GM12878 (cell line): ENCODE measurements at regions not wholly inside any gene's neighbourhood (a gene's known extent, or its start where the extent isn't known, plus 50 kb on each side); places are given as distances from the start of the nearest gene placed in this dataset.
"Not testable (repeated sequence)": the region's sequence is repeated elsewhere in the genome, so short reads cannot be mapped to it uniquely, and the experiment has no call there.

Experiments used
- ATAC-seq: fragments of 200-7000 bp; cut with Tn5 transposase; 3 replicates; pipeline ENCODE4 v1.9.1; 2020; ENCODE audit warnings: mild to moderate bottlenecking, moderate library complexity
- BruUV-seq: library from RNA; stranded (reverse); fragments of 400-500 nt; replicated peaks from 2 replicates; lab custom pipeline; 2021; lab: Mats Ljungman, UMichigan
- CTCF ChIA-PET: fragments of 300-600 bp; sonication (Branson Sonifier 250); formaldehyde crosslinking; extraction: SDS; loops from one replicate; lab custom pipeline; 2021; ENCODE audit warnings: inconsistent platforms; lab: Yijun Ruan, JAX
- POLR2A ChIA-PET: fragments of 350-600 bp; formaldehyde crosslinking; extraction: SDS; loops from one replicate; lab custom pipeline; 2021; ENCODE audit warnings: inconsistent platforms; lab: Charles Lee
- RAD21 ChIA-PET: fragments of 300-600 bp; sonication (Branson Sonifier 250); formaldehyde crosslinking; loops from one replicate; lab custom pipeline; 2023; ENCODE audit warnings: antibody characterized with exemption; ENCODE audit not compliant: unreplicated experiment; lab: Charles Lee
- SMC1A ChIA-PET: fragments of 300-600 bp; sonication (Branson Sonifier 250); formaldehyde crosslinking; loops from one replicate; lab custom pipeline; 2023; ENCODE audit not compliant: unreplicated experiment, uncharacterized antibody; lab: Charles Lee
- DNase-seq: peaks from one replicate; pipeline ENCODE4 v3.0.0-alpha.2; 2011; ENCODE audit warnings: low read depth, low spot score
- FAIRE-seq: peaks from 3 replicates; lab custom pipeline; 2011; peaks lifted over from hg19 to GRCh38; lab: Jason Lieb, UNC
- H2AFZ ChIP-seq: 2 replicates; pipeline ENCODE4 v1.6.0; 2011; ENCODE audit warnings: low read depth, low read length, control low read depth; ENCODE audit not compliant: control insufficient read depth
- H3K27ac ChIP-seq: 2 replicates; pipeline ENCODE4 v1.5.1; 2011; ENCODE audit warnings: control low read depth; ENCODE audit not compliant: control insufficient read depth, insufficient read depth
- H3K27me3 ChIP-seq, 2 experiments: replicated peaks in 1 of 2; 2 replicates each; pipeline versions ENCODE4 v1.6.0 to v1.6.1; 2011; ENCODE audit warnings: low read length in 1 of 2; ENCODE audit not compliant: control insufficient read depth in 2 of 2, insufficient read depth in 2 of 2
- H3K36me3 ChIP-seq, 2 experiments: 2 replicates each; pipeline ENCODE4 v1.5.1; 2011; ENCODE audit warnings: low read length in 1 of 2; ENCODE audit not compliant: control insufficient read depth in 2 of 2, insufficient read depth in 2 of 2
- H3K4me1 ChIP-seq: 2 replicates; pipeline ENCODE4 v1.6.1; 2011; ENCODE audit warnings: mild to moderate bottlenecking, low read length, moderate library complexity, mixed read lengths; ENCODE audit not compliant: control insufficient read depth, insufficient read depth
- H3K4me2 ChIP-seq: 2 replicates; pipeline ENCODE4 v1.6.0; 2011; ENCODE audit warnings: control low read depth; ENCODE audit not compliant: control insufficient read depth, insufficient read depth
- H3K4me3 ChIP-seq: fragments of 200-600 bp; sonication (generic); 2 replicates; pipeline ENCODE4 v1.5.1; 2016
- H3K79me2 ChIP-seq: 2 replicates; pipeline ENCODE4 v1.6.0; 2011; ENCODE audit warnings: low read length; ENCODE audit not compliant: control insufficient read depth, insufficient read depth
- H3K9ac ChIP-seq: 2 replicates; pipeline ENCODE4 v1.8.0; 2011; ENCODE audit warnings: low read length, control low read depth, mixed read lengths; ENCODE audit not compliant: control insufficient read depth, insufficient read depth
- H3K9me3 ChIP-seq: replicated peaks from 3 replicates; pipeline ENCODE4 v1.5.1; 2011; ENCODE audit warnings: mild to moderate bottlenecking, low read length; ENCODE audit not compliant: control insufficient read depth, insufficient read depth
- H4K20me1 ChIP-seq: 2 replicates; pipeline ENCODE4 v1.6.0; 2011; ENCODE audit not compliant: control insufficient read depth, insufficient read depth
- FOXK2 ChIP-seq: fragments of 450-650 bp; IDR thresholded peaks from 2 replicates; pipeline ENCODE4 v1.6.1; 2017; ENCODE audit warnings: mild to moderate bottlenecking, moderate library complexity
- SIX5 ChIP-seq: IDR thresholded peaks from 2 replicates; pipeline ENCODE4 v1.6.1; 2011; ENCODE audit warnings: mild to moderate bottlenecking, low read depth, low read length, moderate library complexity; ENCODE audit not compliant: severe bottlenecking
- WRNIP1 ChIP-seq: IDR thresholded peaks from 2 replicates; pipeline ENCODE4 v1.6.1; 2011; ENCODE audit warnings: low read depth, low read length, improper control_type of control experiment, borderline replicate concordance
- WGBS: methylation state at CpG from one replicate; pipeline ENCODE4 v1.1.6; 2016; ENCODE audit warnings: low lambda C conversion rate; ENCODE audit not compliant: insufficient replicate concordance, insufficient coverage; ENCODE audit errors: missing lambda C conversion rate; 5-methylcytosine and 5-hydroxymethylcytosine counted together
- in situ Hi-C: fragments of 300-500 bp; cut with MboI; formaldehyde crosslinking; loops from 9 replicates; pipeline ENCODE4 v1.14.3; 2018; ENCODE audit warnings: mixed read lengths
- intact Hi-C: fragments of 100-400 bp; cut with micrococcal nuclease; formaldehyde crosslinking; loops from one replicate; pipeline ENCODE4 v1.14.2; 2022; ENCODE audit not compliant: unreplicated experiment
- TF ChIP-seq, protein P1 (sequence below): IDR thresholded peaks from 2 replicates; pipeline ENCODE4 v1.6.1; 2012; ENCODE audit warnings: mild to moderate bottlenecking, low read depth, low read length
- TF ChIP-seq, protein P2 (sequence below): fragments of 450-650 bp; IDR thresholded peaks from 2 replicates; pipeline ENCODE4 v1.6.1; 2018; ENCODE audit warnings: mild to moderate bottlenecking, low read depth, moderate library complexity; ENCODE audit not compliant: partially characterized antibody

- TF ChIP-seq, protein P1, sequence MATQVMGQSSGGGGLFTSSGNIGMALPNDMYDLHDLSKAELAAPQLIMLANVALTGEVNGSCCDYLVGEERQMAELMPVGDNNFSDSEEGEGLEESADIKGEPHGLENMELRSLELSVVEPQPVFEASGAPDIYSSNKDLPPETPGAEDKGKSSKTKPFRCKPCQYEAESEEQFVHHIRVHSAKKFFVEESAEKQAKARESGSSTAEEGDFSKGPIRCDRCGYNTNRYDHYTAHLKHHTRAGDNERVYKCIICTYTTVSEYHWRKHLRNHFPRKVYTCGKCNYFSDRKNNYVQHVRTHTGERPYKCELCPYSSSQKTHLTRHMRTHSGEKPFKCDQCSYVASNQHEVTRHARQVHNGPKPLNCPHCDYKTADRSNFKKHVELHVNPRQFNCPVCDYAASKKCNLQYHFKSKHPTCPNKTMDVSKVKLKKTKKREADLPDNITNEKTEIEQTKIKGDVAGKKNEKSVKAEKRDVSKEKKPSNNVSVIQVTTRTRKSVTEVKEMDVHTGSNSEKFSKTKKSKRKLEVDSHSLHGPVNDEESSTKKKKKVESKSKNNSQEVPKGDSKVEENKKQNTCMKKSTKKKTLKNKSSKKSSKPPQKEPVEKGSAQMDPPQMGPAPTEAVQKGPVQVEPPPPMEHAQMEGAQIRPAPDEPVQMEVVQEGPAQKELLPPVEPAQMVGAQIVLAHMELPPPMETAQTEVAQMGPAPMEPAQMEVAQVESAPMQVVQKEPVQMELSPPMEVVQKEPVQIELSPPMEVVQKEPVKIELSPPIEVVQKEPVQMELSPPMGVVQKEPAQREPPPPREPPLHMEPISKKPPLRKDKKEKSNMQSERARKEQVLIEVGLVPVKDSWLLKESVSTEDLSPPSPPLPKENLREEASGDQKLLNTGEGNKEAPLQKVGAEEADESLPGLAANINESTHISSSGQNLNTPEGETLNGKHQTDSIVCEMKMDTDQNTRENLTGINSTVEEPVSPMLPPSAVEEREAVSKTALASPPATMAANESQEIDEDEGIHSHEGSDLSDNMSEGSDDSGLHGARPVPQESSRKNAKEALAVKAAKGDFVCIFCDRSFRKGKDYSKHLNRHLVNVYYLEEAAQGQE = no peak
- TF ChIP-seq FOXK2 = no peak
- TF ChIP-seq SIX5 = no peak
- TF ChIP-seq, protein P2, sequence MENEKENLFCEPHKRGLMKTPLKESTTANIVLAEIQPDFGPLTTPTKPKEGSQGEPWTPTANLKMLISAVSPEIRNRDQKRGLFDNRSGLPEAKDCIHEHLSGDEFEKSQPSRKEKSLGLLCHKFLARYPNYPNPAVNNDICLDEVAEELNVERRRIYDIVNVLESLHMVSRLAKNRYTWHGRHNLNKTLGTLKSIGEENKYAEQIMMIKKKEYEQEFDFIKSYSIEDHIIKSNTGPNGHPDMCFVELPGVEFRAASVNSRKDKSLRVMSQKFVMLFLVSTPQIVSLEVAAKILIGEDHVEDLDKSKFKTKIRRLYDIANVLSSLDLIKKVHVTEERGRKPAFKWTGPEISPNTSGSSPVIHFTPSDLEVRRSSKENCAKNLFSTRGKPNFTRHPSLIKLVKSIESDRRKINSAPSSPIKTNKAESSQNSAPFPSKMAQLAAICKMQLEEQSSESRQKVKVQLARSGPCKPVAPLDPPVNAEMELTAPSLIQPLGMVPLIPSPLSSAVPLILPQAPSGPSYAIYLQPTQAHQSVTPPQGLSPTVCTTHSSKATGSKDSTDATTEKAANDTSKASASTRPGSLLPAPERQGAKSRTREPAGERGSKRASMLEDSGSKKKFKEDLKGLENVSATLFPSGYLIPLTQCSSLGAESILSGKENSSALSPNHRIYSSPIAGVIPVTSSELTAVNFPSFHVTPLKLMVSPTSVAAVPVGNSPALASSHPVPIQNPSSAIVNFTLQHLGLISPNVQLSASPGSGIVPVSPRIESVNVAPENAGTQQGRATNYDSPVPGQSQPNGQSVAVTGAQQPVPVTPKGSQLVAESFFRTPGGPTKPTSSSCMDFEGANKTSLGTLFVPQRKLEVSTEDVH = no peak
- no peak for TF ChIP-seq WRNIP1
- TF ChIP-seq, all 136 proteins: peak for 0
These were observed 126.7 kb upstream of the LGR5 start (continued) for GRCh38 chr12:71312768-71313403.

DNA sequence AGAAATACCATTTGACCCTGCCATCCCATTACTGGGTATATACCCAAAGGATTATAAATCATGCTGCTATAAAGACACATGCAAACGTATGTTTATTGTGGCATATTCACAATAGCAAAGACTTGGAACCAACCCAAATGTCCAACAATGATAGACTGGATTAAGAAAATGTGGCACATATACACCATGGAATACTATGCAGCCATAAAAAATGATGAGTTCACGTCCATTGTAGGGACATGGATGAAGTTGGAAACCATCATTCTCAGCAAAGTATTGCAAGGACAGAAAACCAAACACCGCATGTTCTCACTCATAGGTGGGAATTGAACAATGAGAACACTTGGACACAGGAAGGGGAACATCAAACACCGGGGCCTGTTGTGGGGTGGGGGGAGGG lies 128.0 kb upstream of the LGR5 start:
- H3K9me3 ChIP-seq, CTCF ChIA-PET, H3K4me3 ChIP-seq, FAIRE-seq, H4K20me1 ChIP-seq, H3K9ac ChIP-seq, DNase-seq, POLR2A ChIA-PET, H3K79me2 ChIP-seq, intact Hi-C loops, in situ Hi-C loops, RAD21 ChIA-PET, H3K4me1 ChIP-seq, H3K27ac ChIP-seq, H3K4me2 ChIP-seq, SMC1A ChIA-PET, BruUV-seq, H2AFZ ChIP-seq, H3K36me3 ChIP-seq, ATAC-seq, H3K27me3 ChIP-seq: not testable (repeated sequence)
- WGBS = 17% methylated on average over 3 of the region's 4 CpGs
